ENCODE measurements at regions not wholly inside any gene's neighbourhood (a gene's known extent, or its start where the extent isn't known, plus 50 kb on each side); places are given as distances from the start of the nearest gene placed in this dataset.

GRCh38 chr14:53356361-53357150 lies 203.4 kb upstream of the DDHD1 start:
- DNase-seq (ENCODE audit: low spot score), result peak; percentile 10

- DNase-seq (ENCODE audit: low spot score), result peak; percentile 78
These were observed 202.5 kb upstream of the DDHD1 start for GRCh38 chr14:53355581-53356112.

DNA sequence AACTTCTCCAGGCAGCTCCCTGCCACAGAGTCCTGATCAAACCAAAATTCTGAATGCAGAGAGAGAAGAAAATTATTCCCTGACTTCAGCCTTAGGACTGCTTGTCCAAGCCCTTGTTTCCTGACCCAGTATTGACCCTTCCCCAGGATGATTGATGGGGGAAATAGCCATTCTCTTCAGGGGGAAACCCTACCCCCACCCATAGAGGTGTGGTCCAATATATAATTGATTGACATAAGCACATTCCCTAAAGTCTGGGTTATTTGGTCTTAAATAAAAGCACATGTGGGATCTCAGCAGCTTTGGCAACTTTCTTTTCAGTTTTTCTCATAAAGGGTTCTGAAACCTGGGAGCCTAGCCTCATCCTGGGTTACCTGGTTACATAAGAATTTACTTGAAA lies 201.2 kb upstream of the DDHD1 start:
- DNase-seq (ENCODE audit: low spot score), result peak; percentile 13

DNA sequence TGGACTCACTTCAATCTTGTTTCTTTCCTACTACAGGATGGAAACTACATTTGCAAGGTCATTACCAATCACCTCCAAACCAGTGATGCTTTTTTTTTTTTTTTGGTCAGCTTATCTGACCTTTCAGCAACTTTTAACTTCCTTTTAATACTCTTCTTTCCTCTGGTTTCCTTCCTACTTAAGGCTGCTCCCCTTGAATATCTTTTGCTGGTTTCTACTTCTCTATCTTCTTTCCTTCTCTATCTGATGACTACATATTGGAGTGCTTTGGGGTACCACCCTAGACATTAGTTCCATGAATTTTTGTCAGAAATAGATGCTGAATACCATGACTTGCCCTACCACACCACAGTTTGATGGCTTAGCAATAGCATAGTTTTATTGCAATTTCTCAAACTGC lies 197.7 kb upstream of the DDHD1 start:
- no peak for DNase-seq (ENCODE audit: low spot score)

DNA sequence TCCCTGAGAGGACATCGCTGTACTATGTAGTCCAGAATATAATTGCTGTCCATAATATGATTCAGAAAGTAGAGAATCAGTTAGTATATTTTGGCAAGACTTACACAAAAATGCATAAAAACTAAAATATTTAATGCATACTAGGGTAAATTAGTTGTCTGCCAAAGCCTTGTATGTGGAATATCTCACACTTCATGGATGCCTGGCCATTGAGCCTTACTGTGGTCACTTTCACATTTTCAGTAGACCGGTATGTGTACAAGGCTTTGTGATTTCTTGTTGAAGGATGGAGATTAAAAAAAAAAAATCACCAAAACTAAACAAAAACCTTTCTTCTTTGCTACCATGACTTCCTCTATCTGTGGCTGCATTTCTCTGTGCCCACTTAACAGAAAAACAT lies 197.3 kb upstream of the DDHD1 start:
- no peak for DNase-seq (ENCODE audit: low spot score)

DNA sequence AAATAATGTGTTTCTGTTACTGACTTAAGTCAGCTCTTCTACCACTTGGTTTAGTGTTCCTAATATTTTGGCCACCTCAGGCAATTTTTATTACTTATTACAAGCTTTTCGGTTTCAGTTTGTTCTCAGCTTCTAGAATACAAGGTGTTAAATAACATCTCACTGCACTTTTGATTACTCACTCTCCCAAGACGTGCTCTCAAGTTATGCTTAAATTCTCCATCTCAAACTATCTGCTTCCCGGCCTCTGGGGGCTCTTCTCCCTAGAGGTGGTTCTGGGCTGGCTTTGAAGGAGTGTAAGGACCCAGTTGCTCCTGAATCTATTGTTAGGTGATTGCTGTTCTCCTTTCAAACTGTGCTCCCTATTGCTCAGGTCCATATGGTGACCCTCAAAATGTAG lies 193.9 kb upstream of the DDHD1 start:
- no peak for DNase-seq (ENCODE audit: low spot score)

- no peak for DNase-seq (ENCODE audit: low spot score)
These were observed 188.2 kb upstream of the DDHD1 start for GRCh38 chr14:53341324-53341723.

DNA sequence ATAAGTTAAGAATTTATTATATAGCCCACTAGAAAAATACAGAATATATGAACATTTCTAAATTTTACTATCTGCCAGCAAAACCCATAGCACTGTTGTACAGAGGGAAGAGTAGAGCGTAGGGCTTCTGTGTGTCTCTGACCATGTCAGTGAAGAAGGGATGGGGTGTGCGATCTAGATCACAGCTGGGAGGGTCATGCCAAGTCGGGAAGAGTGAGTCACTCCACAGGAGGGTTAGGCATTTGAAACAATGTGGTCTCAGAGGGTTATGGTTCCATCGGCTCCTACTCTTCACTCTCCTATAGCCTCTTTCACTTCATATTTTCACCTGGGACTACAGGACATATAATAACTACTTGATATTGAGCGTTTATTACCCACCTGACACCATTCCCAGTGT lies 185.1 kb upstream of the DDHD1 start:
- DNase-seq (ENCODE audit: low spot score), result no peak

- no peak for DNase-seq (ENCODE audit: low spot score)
These were observed 183.6 kb upstream of the DDHD1 start for GRCh38 chr14:53336729-53337128.

GRCh38 chr14:53333809-53334208 lies 180.7 kb upstream of the DDHD1 start:
- no peak for DNase-seq (ENCODE audit: low spot score)

DNA sequence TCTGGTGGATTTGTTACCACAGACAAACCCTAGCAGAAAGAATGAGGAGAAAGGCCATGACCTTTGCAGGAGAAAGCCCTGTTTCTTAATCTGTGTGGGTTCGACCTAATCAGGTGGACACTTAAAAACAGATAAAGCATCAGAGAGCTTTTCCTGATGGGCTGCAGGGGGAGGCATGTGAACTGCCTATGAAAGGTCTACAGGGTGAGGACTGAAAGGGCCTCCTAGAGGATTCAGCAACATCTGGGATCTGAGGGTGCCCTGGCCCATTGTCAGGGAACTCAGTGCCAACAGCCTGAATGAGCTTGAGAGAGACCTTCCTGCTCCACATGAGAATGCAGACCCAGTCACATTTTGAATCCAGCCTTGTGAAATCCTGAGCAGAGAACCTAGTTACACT lies 178.8 kb upstream of the DDHD1 start:
- no peak for DNase-seq (ENCODE audit: low spot score)

GRCh38 chr14:53331247-53331646 lies 178.1 kb upstream of the DDHD1 start:
- no peak for DNase-seq (ENCODE audit: low spot score)

GRCh38 chr14:53330441-53330840 lies 177.3 kb upstream of the DDHD1 start:
- DNase-seq (ENCODE audit: low spot score), result no peak

DNA sequence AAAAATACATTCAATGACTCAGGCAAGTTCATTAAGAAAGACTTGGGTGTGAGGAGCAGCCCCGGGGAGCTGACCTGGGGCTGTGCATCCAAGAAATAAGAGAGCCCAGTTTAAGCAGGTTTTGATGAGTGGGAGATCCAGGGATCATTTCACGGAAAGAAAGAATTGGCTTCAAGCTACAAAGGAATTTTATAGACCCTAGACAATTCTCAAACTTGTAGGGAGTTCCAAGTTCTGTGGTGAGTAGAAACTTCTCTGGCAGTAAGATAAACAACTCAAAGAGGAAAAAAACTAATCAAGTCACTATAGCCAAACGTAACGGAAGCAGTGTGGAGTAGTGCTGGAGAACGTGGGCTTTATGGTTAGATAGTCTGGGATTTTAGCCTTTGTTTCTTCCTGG lies 175.7 kb upstream of the DDHD1 start:
- DNase-seq (ENCODE audit: low spot score), result no peak

- no peak for DNase-seq (ENCODE audit: low spot score)
These were observed 174.6 kb upstream of the DDHD1 start for GRCh38 chr14:53327716-53328115.

DNA sequence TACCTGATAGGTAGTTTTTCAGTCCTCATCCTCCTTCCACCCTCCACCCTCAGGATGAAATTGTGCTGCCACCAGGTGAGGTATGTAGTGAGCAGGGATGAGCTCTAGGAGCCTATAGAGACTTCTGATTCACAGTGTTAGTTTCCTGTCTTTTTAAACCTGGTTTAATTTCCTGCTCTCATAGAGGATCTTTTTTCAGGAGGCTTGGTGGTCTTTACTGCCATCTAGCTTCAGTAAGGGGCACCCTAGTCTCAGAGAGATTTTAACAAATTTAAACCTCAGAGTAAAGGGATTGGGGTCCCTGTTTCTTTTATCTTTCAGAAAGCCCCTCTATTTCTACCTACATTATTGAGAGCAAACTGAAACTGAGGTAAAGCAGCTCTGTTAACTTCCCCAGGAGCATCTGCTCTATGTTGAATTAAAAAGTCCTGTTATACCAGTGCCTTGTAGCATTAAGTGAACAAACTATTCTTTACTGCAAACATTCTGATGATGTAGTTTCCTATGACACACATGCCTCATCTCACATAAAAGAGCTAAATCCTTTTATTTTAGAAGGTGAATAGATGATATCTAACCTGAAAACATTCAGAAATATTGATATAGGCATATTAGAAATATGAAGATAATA lies 172.2 kb upstream of the DDHD1 start:
- DNase-seq (ENCODE audit: low spot score), result peak; percentile 37

DNA sequence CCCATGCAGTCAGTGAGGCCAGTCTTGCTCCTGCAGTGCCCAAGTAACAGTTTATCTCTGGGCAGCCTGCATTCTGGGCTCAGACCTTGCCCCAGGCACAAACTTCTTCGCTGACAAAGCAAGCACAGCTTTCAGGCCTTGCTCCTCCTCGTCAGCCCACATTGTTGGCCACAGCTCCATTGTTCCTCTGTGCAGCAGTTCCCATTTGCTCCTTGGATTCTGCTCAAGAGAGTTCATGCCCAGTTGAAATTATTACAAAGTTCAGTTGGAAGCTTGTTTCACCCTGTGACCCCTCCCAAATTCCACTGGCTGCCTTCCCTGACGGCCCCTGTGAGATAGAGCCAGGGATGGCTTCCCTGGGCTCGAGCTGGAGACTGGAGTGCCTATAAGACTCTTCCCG lies 163.4 kb upstream of the DDHD1 start:
- no peak for DNase-seq (ENCODE audit: low spot score)

GRCh38 chr14:53310412-53310811 lies 157.3 kb upstream of the DDHD1 start:
- no peak for DNase-seq (ENCODE audit: low spot score)

DNA sequence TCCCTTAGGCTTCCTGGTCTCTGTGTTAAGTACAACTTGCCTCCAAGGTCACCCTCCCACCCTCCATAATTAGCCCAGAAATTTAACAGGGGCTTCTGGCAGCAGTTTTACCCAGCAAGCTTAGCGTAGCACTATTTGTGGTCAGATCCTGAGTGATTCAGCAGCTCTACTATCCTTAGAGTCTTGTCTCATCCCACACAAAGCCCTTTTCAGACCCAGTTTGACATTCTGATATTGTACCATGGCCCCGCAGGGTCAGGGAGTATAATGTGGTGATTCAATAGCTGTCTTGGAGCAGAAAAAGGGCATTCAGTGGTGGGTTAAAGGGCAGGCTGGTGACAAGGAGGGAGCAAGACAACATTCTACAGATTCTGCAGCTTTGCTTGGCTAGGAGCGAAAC lies 153.8 kb upstream of the DDHD1 start:
- no peak for DNase-seq (ENCODE audit: low spot score)

- peak; percentile 78 for DNase-seq (ENCODE audit: low spot score)
These were observed 153.2 kb upstream of the DDHD1 start for GRCh38 chr14:53306267-53306721.

DNA sequence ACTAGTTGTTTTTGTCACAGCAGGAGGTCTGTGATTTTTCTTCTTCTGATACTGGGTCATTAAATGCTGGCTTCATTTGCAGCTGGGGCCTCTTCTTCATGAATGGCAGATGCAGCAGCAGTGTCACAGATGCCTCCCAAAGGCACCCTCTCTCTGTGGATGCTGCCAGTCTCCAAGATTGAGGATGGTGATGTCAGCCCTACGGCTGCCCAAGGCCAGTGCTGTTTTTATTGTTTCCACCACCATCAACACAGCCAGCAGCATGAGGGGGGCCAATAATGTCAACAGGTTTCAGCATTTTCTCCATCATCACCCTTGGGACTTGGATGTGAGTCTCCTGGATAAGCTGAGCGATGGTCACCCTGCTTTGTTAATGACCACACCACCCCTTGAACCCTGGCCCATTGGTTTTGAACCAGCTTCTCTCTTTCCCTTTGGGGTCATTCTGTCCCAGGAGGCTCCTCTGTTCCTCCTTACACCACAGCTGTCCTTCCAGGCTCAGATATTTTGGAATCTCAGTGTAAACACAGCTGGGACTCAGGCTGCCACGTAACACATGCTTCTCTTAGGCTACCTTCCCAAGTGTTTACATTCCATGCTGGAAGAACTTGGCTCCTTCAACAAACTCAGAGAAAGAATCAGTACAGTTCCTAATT lies 151.7 kb upstream of the DDHD1 start:
- DNase-seq (ENCODE audit: low spot score), result no peak

DNA sequence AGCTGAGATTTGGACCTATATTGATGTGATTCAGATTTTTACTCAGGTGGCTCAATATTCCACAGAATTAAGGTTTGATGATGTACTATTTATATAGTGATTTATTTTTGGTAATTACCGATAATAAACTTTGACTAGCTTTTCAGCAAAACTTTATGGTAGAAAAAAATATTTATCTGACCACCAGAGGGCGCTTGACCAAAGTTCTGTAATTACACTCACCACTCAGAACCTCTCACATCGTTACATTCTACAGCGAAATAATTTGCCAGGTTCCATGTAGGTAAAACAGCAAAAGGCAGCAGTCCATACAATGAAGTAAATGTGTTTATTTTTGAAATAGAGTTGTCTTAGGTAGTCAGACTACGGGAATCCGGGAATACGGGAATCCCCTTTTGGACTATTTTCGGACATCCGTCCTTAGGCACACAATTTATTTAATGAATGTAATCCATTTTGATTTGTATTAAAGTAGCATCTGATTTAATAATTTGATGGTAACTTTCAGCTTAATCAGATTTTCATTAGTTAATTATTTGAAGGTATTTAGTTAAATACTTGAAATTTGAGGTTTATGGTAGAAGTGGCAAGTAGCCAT lies 143.0 kb upstream of the DDHD1 start:
- DNase-seq (ENCODE audit: low spot score), result peak; percentile 45

GRCh38 chr14:53295372-53295771 lies 142.2 kb upstream of the DDHD1 start:
- no peak for DNase-seq (ENCODE audit: low spot score)
